SU-DHL-6 (cell line): ENCODE measurements at regions not wholly inside any gene's neighbourhood (a gene's known extent, or its start where the extent isn't known, plus 50 kb on each side); places are given as distances from the start of the nearest gene placed in this dataset.

Experiments
- H2AFZ ChIP-seq: fragments of 200-600 bp; sonication (generic); 2 replicates; pipeline ENCODE4 v1.6.1; 2014; ENCODE audit warnings: low read depth, mild to moderate bottlenecking, moderate library complexity, mixed read lengths, antibody characterized with exemption, low read length; ENCODE audit not compliant: severe bottlenecking
- H3F3A ChIP-seq: fragments of 200-600 bp; shearing (Covaris generic); 2 replicates; pipeline ENCODE4 v1.6.0; 2016; ENCODE audit warnings: antibody characterized with exemption, mild to moderate bottlenecking; ENCODE audit not compliant: insufficient read depth
- H3K27ac ChIP-seq: fragments of 200-600 bp; sonication (generic); 2 replicates; pipeline ENCODE4 v1.5.1; 2016; ENCODE audit warnings: low read depth, mild to moderate bottlenecking, low read length, moderate library complexity, mixed read lengths
- H3K27me3 ChIP-seq: fragments of 200-600 bp; sonication (generic), shearing (Covaris generic); 2 replicates; pipeline ENCODE4 v1.6.0; 2014; ENCODE audit warnings: mild to moderate bottlenecking, low read length
- H3K36me3 ChIP-seq: fragments of 200-600 bp; sonication (generic); 2 replicates; pipeline ENCODE4 v1.6.1; 2014; ENCODE audit warnings: mild to moderate bottlenecking, low read length, mixed read lengths
- H3K4me2 ChIP-seq: fragments of 300-600, 200-600 bp; shearing (Covaris generic), sonication (generic); 2 replicates; pipeline ENCODE4 v1.6.0; 2014; ENCODE audit warnings: low read length, low read depth, mild to moderate bottlenecking; ENCODE audit not compliant: poor library complexity, severe bottlenecking
- H3K4me3 ChIP-seq: fragments of 200-600 bp; sonication (generic); 2 replicates; pipeline ENCODE4 v1.5.1; 2014; ENCODE audit warnings: antibody characterized with exemption, low read length, mild to moderate bottlenecking, mixed read lengths; ENCODE audit not compliant: insufficient read depth, poor library complexity, severe bottlenecking
- H3K79me2 ChIP-seq: fragments of 200-600 bp; sonication (generic); 2 replicates; pipeline ENCODE4 v1.6.1; 2014; ENCODE audit warnings: mild to moderate bottlenecking, low read length, moderate library complexity; ENCODE audit not compliant: insufficient read depth
- H3K9ac ChIP-seq: fragments of 200-600 bp; sonication (generic); 2 replicates; pipeline ENCODE4 v1.7.0; 2014; ENCODE audit warnings: mild to moderate bottlenecking, low read length
- H3K9me2 ChIP-seq: fragments of 200-600 bp; sonication (generic); replicated peaks from 2 replicates; pipeline ENCODE4 v1.6.1; 2014; ENCODE audit warnings: low read length; ENCODE audit not compliant: insufficient read depth
- H3K9me3 ChIP-seq: fragments of 200-600 bp; sonication (generic); 2 replicates; pipeline ENCODE4 v1.6.1; 2014; ENCODE audit warnings: low read length, mixed read lengths; ENCODE audit not compliant: insufficient read depth
- H4K20me1 ChIP-seq: fragments of 200-600 bp; sonication (generic); 2 replicates; pipeline ENCODE4 v1.6.1; 2014; ENCODE audit warnings: low read depth, mild to moderate bottlenecking, antibody characterized with exemption, low read length, moderate library complexity, mixed read lengths
- EZH2phosphoT487 ChIP-seq: fragments of 200-600 bp; sonication (generic), shearing (Covaris generic); conservative IDR thresholded peaks from 2 replicates; pipeline ENCODE4 v1.6.1; 2018; ENCODE audit warnings: mild to moderate bottlenecking, antibody characterized with exemption, low read length, moderate library complexity, mixed read lengths
- TF ChIP-seq, protein P1 (sequence below): fragments of 200-600 bp; sonication (generic); IDR thresholded peaks from one replicate; pipeline ENCODE4 v1.5.1; 2017; ENCODE audit warnings: antibody characterized with exemption, mild to moderate bottlenecking, low read length, moderate library complexity; ENCODE audit not compliant: insufficient read depth, poor library complexity, severe bottlenecking

- Histone ChIP-seq H3K27me3 (no peaks in the 10 kb centered on the region), H3F3A (no peaks in the 10 kb centered on the region), H3K4me2 (no peak overlapping the region), H3K79me2 (no peaks in the 10 kb centered on the region), H2AFZ (no peak overlapping the region), H3K36me3 (no peaks in the 10 kb centered on the region), H4K20me1 (no peaks in the 10 kb centered on the region), H3K9me3 (no peaks in the 10 kb centered on the region), H3K27ac (no peak overlapping the region), H3K9ac (no peak overlapping the region), H3K9me2 (no peaks in the 10 kb centered on the region), H3K4me3 (no peak overlapping the region)
- TF ChIP-seq, protein P1, sequence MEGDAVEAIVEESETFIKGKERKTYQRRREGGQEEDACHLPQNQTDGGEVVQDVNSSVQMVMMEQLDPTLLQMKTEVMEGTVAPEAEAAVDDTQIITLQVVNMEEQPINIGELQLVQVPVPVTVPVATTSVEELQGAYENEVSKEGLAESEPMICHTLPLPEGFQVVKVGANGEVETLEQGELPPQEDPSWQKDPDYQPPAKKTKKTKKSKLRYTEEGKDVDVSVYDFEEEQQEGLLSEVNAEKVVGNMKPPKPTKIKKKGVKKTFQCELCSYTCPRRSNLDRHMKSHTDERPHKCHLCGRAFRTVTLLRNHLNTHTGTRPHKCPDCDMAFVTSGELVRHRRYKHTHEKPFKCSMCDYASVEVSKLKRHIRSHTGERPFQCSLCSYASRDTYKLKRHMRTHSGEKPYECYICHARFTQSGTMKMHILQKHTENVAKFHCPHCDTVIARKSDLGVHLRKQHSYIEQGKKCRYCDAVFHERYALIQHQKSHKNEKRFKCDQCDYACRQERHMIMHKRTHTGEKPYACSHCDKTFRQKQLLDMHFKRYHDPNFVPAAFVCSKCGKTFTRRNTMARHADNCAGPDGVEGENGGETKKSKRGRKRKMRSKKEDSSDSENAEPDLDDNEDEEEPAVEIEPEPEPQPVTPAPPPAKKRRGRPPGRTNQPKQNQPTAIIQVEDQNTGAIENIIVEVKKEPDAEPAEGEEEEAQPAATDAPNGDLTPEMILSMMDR, result no peak
- no peak for TF ChIP-seq EZH2phosphoT487
Observed at GRCh38 chr2:236814593-236814992, 245.0 kb downstream of the ACKR3 start.

DNA sequence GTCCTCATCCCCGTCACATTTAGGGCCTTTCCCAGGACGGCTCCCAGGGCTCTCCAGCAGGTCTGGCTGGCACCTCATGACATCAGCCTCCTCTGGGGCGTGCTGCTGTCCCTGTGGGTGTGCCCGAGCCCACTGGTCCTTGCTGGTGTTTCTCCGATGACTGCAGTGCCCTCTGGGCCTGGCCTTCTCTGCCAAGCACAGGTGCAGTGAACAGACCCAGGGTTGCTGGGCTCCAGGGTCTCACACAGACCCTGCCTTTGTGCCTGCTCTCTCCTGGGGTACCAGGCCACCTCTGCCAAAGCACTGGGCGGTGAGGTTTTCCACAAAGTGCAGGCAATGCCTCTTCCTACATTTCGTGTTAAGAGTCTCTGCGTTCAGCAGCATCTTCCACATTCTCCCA lies 246.1 kb downstream of the ACKR3 start:
- Histone ChIP-seq H3K9ac (no peak overlapping the region), H4K20me1 (no peaks in the 10 kb centered on the region), H3K9me3 (no peaks in the 10 kb centered on the region), H2AFZ (no peak overlapping the region), H3K9me2 (no peaks in the 10 kb centered on the region), H3K36me3 (no peaks in the 10 kb centered on the region), H3F3A (no peaks in the 10 kb centered on the region), H3K79me2 (no peaks in the 10 kb centered on the region), H3K4me2 (no peak overlapping the region), H3K4me3 (no peak overlapping the region), H3K27me3 (no peaks in the 10 kb centered on the region), H3K27ac (no peak overlapping the region)
- TF ChIP-seq, protein P1, result no peak
- no peak for TF ChIP-seq EZH2phosphoT487

- Histone ChIP-seq H4K20me1 (no peaks in the 10 kb centered on the region), H3K36me3 (no peaks in the 10 kb centered on the region), H3F3A (no peaks in the 10 kb centered on the region), H3K9me3 (no peaks in the 10 kb centered on the region), H3K9ac (no peak overlapping the region), H3K9me2 (no peaks in the 10 kb centered on the region), H3K4me3 (no peak overlapping the region), H3K79me2 (no peaks in the 10 kb centered on the region), H3K4me2 (no peak overlapping the region), H2AFZ (no peak overlapping the region), H3K27ac (no peak overlapping the region), H3K27me3 (no peaks in the 10 kb centered on the region)
- TF ChIP-seq, protein P1, result no peak
- TF ChIP-seq EZH2phosphoT487, result no peak
Observed at GRCh38 chr2:236816197-236817170, 246.9 kb downstream of the ACKR3 start.
